A673 (cell line): ENCODE measurements at regions not wholly inside any gene's neighbourhood (a gene's known extent, or its start where the extent isn't known, plus 50 kb on each side); places are given as distances from the start of the nearest gene placed in this dataset.

Source experiments
- BruUV-seq: library from RNA; stranded (reverse); fragments of 400-500 nt; replicated peaks from 2 replicates; lab custom pipeline; 2021; lab: Mats Ljungman, UMichigan
- CTCF ChIA-PET: fragments of 300-600 bp; sonication (Branson Sonifier 250); formaldehyde crosslinking; loops from one replicate; lab custom pipeline; 2022; ENCODE audit warnings: antibody characterized with exemption; lab: Charles Lee
- POLR2A ChIA-PET: fragments of 300-600 bp; sonication (Branson Sonifier 250); formaldehyde crosslinking; loops from one replicate; lab custom pipeline; 2022; ENCODE audit warnings: antibody characterized with exemption; ENCODE audit not compliant: low non-redundant PET; lab: Charles Lee
- DNase-seq: peaks from one replicate; pipeline ENCODE4 v3.0.0-alpha.2; 2015; ENCODE audit warnings: low spot score
- H3K27ac ChIP-seq: fragments of 200-600 bp; sonication (generic); 2 replicates; pipeline ENCODE4 v1.5.1; 2016; ENCODE audit warnings: mixed run types, low read depth, mild to moderate bottlenecking, mixed read lengths, antibody characterized with exemption, low read length; ENCODE audit not compliant: poor library complexity, severe bottlenecking
- H3K27me3 ChIP-seq: fragments of 200-600 bp; sonication (generic); replicated peaks from 2 replicates; pipeline ENCODE4 v1.6.1; 2017; ENCODE audit warnings: mixed run types, low read depth, mild to moderate bottlenecking, mixed read lengths, antibody characterized with exemption, low read length; ENCODE audit not compliant: insufficient read depth, poor library complexity
- H3K36me3 ChIP-seq: fragments of 200-600 bp; sonication (generic); 2 replicates; pipeline ENCODE4 v1.6.1; 2016; ENCODE audit warnings: mixed run types, mild to moderate bottlenecking, mixed read lengths, antibody characterized with exemption, low read length; ENCODE audit not compliant: insufficient read depth, poor library complexity, severe bottlenecking
- H3K4me1 ChIP-seq: fragments of 200-600 bp; sonication (generic); 2 replicates; pipeline ENCODE4 v1.6.1; 2017; ENCODE audit warnings: mixed run types, mild to moderate bottlenecking, mixed read lengths, antibody characterized with exemption, low read length; ENCODE audit not compliant: insufficient read depth, poor library complexity, severe bottlenecking
- H3K4me3 ChIP-seq: fragments of 200-600 bp; sonication (generic); 2 replicates; pipeline ENCODE4 v1.5.1; 2016; ENCODE audit warnings: low read depth, mixed run types, mild to moderate bottlenecking, mixed read lengths, low read length; ENCODE audit not compliant: poor library complexity, severe bottlenecking
- H3K9me3 ChIP-seq: fragments of 200-600 bp; sonication (generic); 2 replicates; pipeline ENCODE4 v1.6.1; 2016; ENCODE audit warnings: mixed run types, low read depth, mild to moderate bottlenecking, mixed read lengths, antibody characterized with exemption, low read length; ENCODE audit not compliant: poor library complexity, severe bottlenecking
- EZH2 ChIP-seq: fragments of 200-600 bp; sonication (generic); IDR thresholded peaks from 2 replicates; pipeline ENCODE4 v1.6.1; 2017; ENCODE audit warnings: borderline replicate concordance, low read depth, mild to moderate bottlenecking, mixed read lengths, antibody characterized with exemption, low read length; ENCODE audit not compliant: poor library complexity, severe bottlenecking
- intact Hi-C: fragments of 100-400 bp; cut with micrococcal nuclease; formaldehyde crosslinking; loops from one replicate; pipeline ENCODE4 v1.10.0; 2022; ENCODE audit not compliant: unreplicated experiment
- TF ChIP-seq, protein P1 (sequence below): fragments of 300-800, 200-600 bp; sonication (generic); conservative IDR thresholded peaks from 2 replicates; pipeline ENCODE4 v1.5.1; 2017; ENCODE audit warnings: low read depth, mild to moderate bottlenecking, antibody characterized with exemption, low read length, moderate library complexity, mixed read lengths

GRCh38 chr9:88852794-88853193, 138.5 kb upstream of the S1PR3 start:
- Histone ChIP-seq H3K36me3 (no peaks in the 10 kb centered on the region), H3K27ac (no peak overlapping the region), H3K9me3 (peaks cover 17% of the 10 kb centered on the region), H3K27me3 (no peaks in the 10 kb centered on the region), H3K4me1 (no peaks in the 10 kb centered on the region), H3K4me3 (no peak overlapping the region)
- CTCF ChIA-PET = no interaction called here
- POLR2A ChIA-PET = no interaction called here
- intact Hi-C loops = no loop called here
- BruUV-seq = no TSS peak
- DNase-seq = peak; percentile 50
- TF ChIP-seq, protein P1, sequence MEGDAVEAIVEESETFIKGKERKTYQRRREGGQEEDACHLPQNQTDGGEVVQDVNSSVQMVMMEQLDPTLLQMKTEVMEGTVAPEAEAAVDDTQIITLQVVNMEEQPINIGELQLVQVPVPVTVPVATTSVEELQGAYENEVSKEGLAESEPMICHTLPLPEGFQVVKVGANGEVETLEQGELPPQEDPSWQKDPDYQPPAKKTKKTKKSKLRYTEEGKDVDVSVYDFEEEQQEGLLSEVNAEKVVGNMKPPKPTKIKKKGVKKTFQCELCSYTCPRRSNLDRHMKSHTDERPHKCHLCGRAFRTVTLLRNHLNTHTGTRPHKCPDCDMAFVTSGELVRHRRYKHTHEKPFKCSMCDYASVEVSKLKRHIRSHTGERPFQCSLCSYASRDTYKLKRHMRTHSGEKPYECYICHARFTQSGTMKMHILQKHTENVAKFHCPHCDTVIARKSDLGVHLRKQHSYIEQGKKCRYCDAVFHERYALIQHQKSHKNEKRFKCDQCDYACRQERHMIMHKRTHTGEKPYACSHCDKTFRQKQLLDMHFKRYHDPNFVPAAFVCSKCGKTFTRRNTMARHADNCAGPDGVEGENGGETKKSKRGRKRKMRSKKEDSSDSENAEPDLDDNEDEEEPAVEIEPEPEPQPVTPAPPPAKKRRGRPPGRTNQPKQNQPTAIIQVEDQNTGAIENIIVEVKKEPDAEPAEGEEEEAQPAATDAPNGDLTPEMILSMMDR = no peak
- TF ChIP-seq EZH2 = no peak

DNA sequence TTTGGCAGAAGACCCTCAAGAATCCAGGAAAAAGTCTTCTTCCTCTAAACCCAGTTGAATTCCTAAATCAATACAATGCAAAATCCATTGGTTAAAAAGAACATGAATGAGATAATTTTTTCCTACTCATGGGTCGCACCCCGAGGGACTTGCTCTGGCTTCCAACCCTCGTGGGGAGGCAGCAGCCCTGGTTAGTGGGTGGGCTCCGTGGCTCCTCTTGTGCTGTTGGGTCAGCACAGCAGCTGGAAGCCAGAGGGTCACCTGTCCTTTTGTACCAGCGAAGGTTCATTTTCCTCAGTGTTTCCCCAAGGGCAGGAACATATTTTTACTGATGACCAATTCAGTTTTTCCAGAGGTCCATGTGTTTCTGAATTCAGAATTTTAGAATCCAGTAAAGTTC, 120.6 kb upstream of the S1PR3 start:
- Histone ChIP-seq H3K4me3 (no peak overlapping the region), H3K9me3 (peaks cover 5% of the 10 kb centered on the region), H3K27ac (no peak overlapping the region), H3K27me3 (no peaks in the 10 kb centered on the region), H3K4me1 (peaks cover 12% of the 10 kb centered on the region), H3K36me3 (no peaks in the 10 kb centered on the region)
- POLR2A ChIA-PET = no interaction called here
- BruUV-seq = no TSS peak
- intact Hi-C loops = no loop called here
- DNase-seq = no peak
- CTCF ChIA-PET = no interaction called here
- TF ChIP-seq, protein P1 = no peak
- no peak for TF ChIP-seq EZH2

DNA sequence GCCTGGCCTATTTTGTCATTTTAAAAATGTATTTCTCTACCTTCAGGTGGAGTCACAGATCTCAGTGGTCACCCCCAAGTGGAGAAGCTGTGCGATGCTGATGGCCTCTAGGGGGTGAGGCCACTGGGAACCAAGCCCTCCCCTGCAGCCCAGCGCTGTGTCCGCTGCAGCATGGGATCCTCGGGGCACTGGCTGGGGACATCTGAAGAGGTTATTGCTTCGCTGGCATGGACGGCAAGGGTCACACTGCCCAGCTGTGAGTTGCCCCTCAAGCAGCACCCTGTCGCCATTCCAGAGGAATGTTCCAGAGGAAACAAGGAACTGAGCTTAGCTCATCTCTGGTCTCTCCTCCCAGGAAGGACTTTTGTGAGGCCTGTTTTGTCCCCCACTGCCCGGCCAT, 119.6 kb upstream of the S1PR3 start:
- no peaks in the 10 kb centered on the region for H3K36me3 ChIP-seq

More for the DNA sequence above, 119.6 kb upstream of the S1PR3 start:
- Histone ChIP-seq H3K27me3 (no peaks in the 10 kb centered on the region), H3K4me3 (no peak overlapping the region), H3K27ac (no peak overlapping the region), H3K9me3 (peaks cover 5% of the 10 kb centered on the region), H3K4me1 (peaks cover 12% of the 10 kb centered on the region)
- intact Hi-C loops = no loop called here
- no peak for DNase-seq
- ChIA-PET CTCF (no interaction called here), POLR2A (no interaction called here)
- BruUV-seq = no TSS peak
- TF ChIP-seq, protein P1 = no peak
- TF ChIP-seq EZH2 = no peak
